CD4-positive, alpha-beta T cell treated with Interleukin-4 for 4 hours (primary cell): ENCODE measurements at regions not wholly inside any gene's neighbourhood (a gene's known extent, or its start where the extent isn't known, plus 50 kb on each side); places are given as distances from the start of the nearest gene placed in this dataset.

Experiments
- DNase-seq: peaks from one replicate; pipeline ENCODE4 v3.0.0-alpha.2; 2020

GRCh38 chr11:104582431-104582830, 315.8 kb downstream of the CASP12 start:
- no peak for DNase-seq

GRCh38 chr11:104581246-104581980, 316.8 kb downstream of the CASP12 start:
- no peak for DNase-seq

- no peak for DNase-seq
Measured at GRCh38 chr11:104573441-104573990, 324.7 kb downstream of the CASP12 start.

GRCh38 chr11:104572279-104572678, 326.0 kb downstream of the CASP12 start:
- DNase-seq: no peak

- DNase-seq: no peak
Measured at GRCh38 chr11:104570078-104570701, 328.1 kb downstream of the CASP12 start.

- no peak for DNase-seq
Measured at GRCh38 chr11:104565583-104565961, 332.7 kb downstream of the CASP12 start.

GRCh38 chr11:104564921-104565582, 333.2 kb downstream of the CASP12 start:
- no peak for DNase-seq

- no peak for DNase-seq
Measured at GRCh38 chr11:104556606-104557301, 341.5 kb downstream of the CASP12 start.

- DNase-seq: no peak
Measured at GRCh38 chr11:104549019-104549418, 349.2 kb downstream of the CASP12 start.

- no peak for DNase-seq
Measured at GRCh38 chr11:104547996-104548661, 350.1 kb downstream of the CASP12 start.

- DNase-seq: no peak
Measured at GRCh38 chr11:104546501-104546900, 351.8 kb downstream of the CASP12 start.

GRCh38 chr11:104541701-104542100, 356.6 kb downstream of the CASP12 start:
- DNase-seq: no peak

- DNase-seq: no peak
Measured at GRCh38 chr11:104538313-104538712, 359.9 kb downstream of the CASP12 start.

GRCh38 chr11:104534278-104534677, 364.0 kb downstream of the CASP12 start:
- DNase-seq: no peak

- DNase-seq: no peak
Measured at GRCh38 chr11:104531894-104532293, 366.4 kb downstream of the CASP12 start.

GRCh38 chr11:104531075-104531474, 367.1 kb upstream of the PDGFD start:
- peak; percentile 17 for DNase-seq

GRCh38 chr11:104529906-104530305, 366.0 kb upstream of the PDGFD start:
- no peak for DNase-seq

- no peak for DNase-seq
Measured at GRCh38 chr11:104529213-104529612, 365.3 kb upstream of the PDGFD start.

GRCh38 chr11:104526006-104526405, 362.1 kb upstream of the PDGFD start:
- DNase-seq: no peak

- DNase-seq: no peak
Measured at GRCh38 chr11:104525416-104525815, 361.5 kb upstream of the PDGFD start.

- DNase-seq: no peak
Measured at GRCh38 chr11:104524254-104524653, 360.3 kb upstream of the PDGFD start.

- DNase-seq: no peak
Measured at GRCh38 chr11:104523611-104524010, 359.7 kb upstream of the PDGFD start.

GRCh38 chr11:104522650-104523049, 358.7 kb upstream of the PDGFD start:
- no peak for DNase-seq
